ENCODE measurements at regions not wholly inside any gene's neighbourhood (a gene's known extent, or its start where the extent isn't known, plus 50 kb on each side); places are given as distances from the start of the nearest gene placed in this dataset.
A peak's percentile ranks its signal among the peaks of the same experiment; 100 is the strongest.

DNA sequence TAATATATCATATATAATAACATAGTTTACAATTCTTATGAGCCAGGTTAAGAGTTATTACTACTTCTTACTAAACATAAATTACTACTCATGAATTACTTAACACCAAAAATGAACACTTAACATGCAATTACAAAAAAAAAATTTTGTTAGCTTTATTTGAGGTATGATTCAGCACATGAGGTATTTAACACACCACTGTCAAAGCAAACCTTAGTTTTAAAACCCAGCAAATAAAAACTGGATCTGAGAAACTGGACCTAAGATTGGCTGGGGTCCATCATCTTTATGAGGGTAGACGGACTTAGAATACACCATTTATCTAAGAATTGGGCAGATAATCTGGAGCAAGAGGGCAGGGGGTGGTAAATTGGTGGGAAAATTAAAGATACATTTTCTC lies 81.8 kb upstream of the CREB1 start:
- intact Hi-C loops (cut with micrococcal nuclease), result no loop called here
- no CpG with 5 or more reads among the region's 1 CpG for WGBS, 2 experiments (ENCODE audit: extremely low coverage in 2 of 2, insufficient read length in 1 of 2)
- BruUV-seq (replicated peaks), result no TSS peak

More for the DNA sequence above, 81.8 kb upstream of the CREB1 start:
- H2BK15ac ChIP-seq (ENCODE audit: low read depth, low read length), result no peak overlapping the region
- no peak overlapping the region for H2AFZ ChIP-seq (replicated peaks; ENCODE audit: low read length, poor library complexity)
- dilution Hi-C loops (cut with HindIII; ENCODE audit: low sequenced_read_pairs, unreplicated experiment), result no loop called here
- ChIA-PET POLR2A (ENCODE audit: unreplicated experiment) (no interaction called here), CTCF (interaction anchor here (1.0 kb wide), 1 partner anchor 10 kb away, joined by 3 read pairs; no protein-coding TSS in a partner anchor)
- no peaks in the 10 kb centered on the region for H3K27me3 ChIP-seq (ENCODE audit: control insufficient read depth, insufficient read depth, low read length)
- DNase-seq (no peak), ATAC-seq (ENCODE audit: low read depth) (peak; percentile 62)
- H3K9ac ChIP-seq (ENCODE audit: low read depth, low read length), result no peak overlapping the region
- H2AK5ac ChIP-seq (ENCODE audit: low read depth, low read length), result no peak overlapping the region
- TF ChIP-seq CHD1 (IDR thresholded peaks at IDR 0.05; ENCODE audit: low read depth, low read length) (no peak), POLR2A (IDR thresholded peaks at IDR 0.05; ENCODE audit: low read depth, low read length) (no peak), SMC3 (IDR thresholded peaks at IDR 0.05; ENCODE audit: low read depth, low read length) (no peak), CEBPB (IDR thresholded peaks at IDR 0.05; ENCODE audit: low read depth, low read length) (no peak), RAD21 (IDR thresholded peaks at IDR 0.05; ENCODE audit: low read length) (no peak), MAZ (IDR thresholded peaks at IDR 0.05; ENCODE audit: borderline replicate concordance, low read depth, low read length) (no peak), FOS (IDR thresholded peaks at IDR 0.05; ENCODE audit: low read depth, low read length) (no peak)
- TF ChIP-seq, protein P1, sequence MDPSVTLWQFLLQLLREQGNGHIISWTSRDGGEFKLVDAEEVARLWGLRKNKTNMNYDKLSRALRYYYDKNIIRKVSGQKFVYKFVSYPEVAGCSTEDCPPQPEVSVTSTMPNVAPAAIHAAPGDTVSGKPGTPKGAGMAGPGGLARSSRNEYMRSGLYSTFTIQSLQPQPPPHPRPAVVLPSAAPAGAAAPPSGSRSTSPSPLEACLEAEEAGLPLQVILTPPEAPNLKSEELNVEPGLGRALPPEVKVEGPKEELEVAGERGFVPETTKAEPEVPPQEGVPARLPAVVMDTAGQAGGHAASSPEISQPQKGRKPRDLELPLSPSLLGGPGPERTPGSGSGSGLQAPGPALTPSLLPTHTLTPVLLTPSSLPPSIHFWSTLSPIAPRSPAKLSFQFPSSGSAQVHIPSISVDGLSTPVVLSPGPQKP (IDR thresholded peaks at IDR 0.05; ENCODE audit: borderline replicate concordance, low read depth, low read length), result no peak
- H3K9me1 ChIP-seq (ENCODE audit: insufficient read depth, low read length), result peaks cover 2% of the 10 kb centered on the region; the same call in 1 of the 2 replicates
- no peak overlapping the region for H4K8ac ChIP-seq (ENCODE audit: low read depth in 2 of 2, low read length in 2 of 2)
- peak overlapping the region; percentile 28; the same call in 1 of the 2 replicates for H3K4me2 ChIP-seq (ENCODE audit: low read depth, low read length)
- in situ Hi-C loops (cut with MboI; ENCODE audit: low sequenced_read_pairs), result no loop called here
- no peak overlapping the region for H4K91ac ChIP-seq (ENCODE audit: insufficient read depth, low read depth, low read length)
- no peaks in the 10 kb centered on the region for H3K9me3 ChIP-seq (ENCODE audit: control insufficient read depth, insufficient read depth, low read length)
- no peak overlapping the region for H3K14ac ChIP-seq (replicated peaks; ENCODE audit: low read depth, low read length)
- no peak overlapping the region for H3K4ac ChIP-seq (ENCODE audit: low read depth, low read length)
- no peak overlapping the region for H3K27ac ChIP-seq (ENCODE audit: insufficient read depth, low read length)
- H3K56ac ChIP-seq (ENCODE audit: extremely low read depth, insufficient read depth, low read length), result no peak overlapping the region
- H3K23ac ChIP-seq (ENCODE audit: low read depth, low read length), result no peak overlapping the region
- H4K20me1 ChIP-seq (ENCODE audit: insufficient read depth, low read length), result no peaks in the 10 kb centered on the region
- H3K18ac ChIP-seq (ENCODE audit: low read depth, low read length), result no peak overlapping the region
- no peak overlapping the region for H4K5ac ChIP-seq (ENCODE audit: low read depth, low read length)
- no peaks in the 10 kb centered on the region for H3K36me3 ChIP-seq (ENCODE audit: control insufficient read depth, insufficient read depth, low read length)
- no peak overlapping the region for H2AK9ac ChIP-seq (replicated peaks; ENCODE audit: low read depth, low read length, poor library complexity)
- H2BK120ac ChIP-seq (ENCODE audit: low read depth, low read length), result no peak overlapping the region
- H2BK20ac ChIP-seq (ENCODE audit: low read depth, low read length), result no peak overlapping the region
- no peaks in the 10 kb centered on the region for H3K79me1 ChIP-seq (ENCODE audit: low read depth in 1 of 2, low read length in 2 of 2)
- peaks cover 3% of the 10 kb centered on the region; the same call in 1 of the 2 replicates for H3K4me1 ChIP-seq (ENCODE audit: control insufficient read depth, insufficient read depth, low read length)
- H3K4me3 ChIP-seq (ENCODE audit: insufficient read depth, low read depth, low read length), result no peak overlapping the region
- H2BK5ac ChIP-seq (ENCODE audit: low read depth, low read length, poor library complexity, severe bottlenecking), result no peak overlapping the region

Measured in IMR-90 (cell line).